HG03196 (cell line): ENCODE measurements at regions not wholly inside any gene's neighbourhood (a gene's known extent, or its start where the extent isn't known, plus 50 kb on each side); places are given as distances from the start of the nearest gene placed in this dataset.
"Not testable (repeated sequence)": the region's sequence is repeated elsewhere in the genome, so short reads cannot be mapped to it uniquely, and the experiment has no call there.

Source experiments
- ATAC-seq: cut with Tn5 transposase; IDR thresholded peaks from one replicate; pipeline ENCODE4 v1.9.1; 2021; ENCODE audit not compliant: unreplicated experiment

- ATAC-seq: no peak
Observed at GRCh38 chr5:103804711-103805110, 242.1 kb upstream of the NUDT12 start.

- ATAC-seq: no peak
Observed at GRCh38 chr5:103801681-103802080, 239.1 kb upstream of the NUDT12 start.

- ATAC-seq: no peak
Observed at GRCh38 chr5:103800741-103801495, 238.3 kb upstream of the NUDT12 start.

- no peak for ATAC-seq
Observed at GRCh38 chr5:103793595-103794182, 231.1 kb upstream of the NUDT12 start.

- no peak for ATAC-seq
Observed at GRCh38 chr5:103785569-103785968, 223.0 kb upstream of the NUDT12 start.

- ATAC-seq: no peak
Observed at GRCh38 chr5:103783669-103784068, 221.1 kb upstream of the NUDT12 start.

- ATAC-seq: no peak
Observed at GRCh38 chr5:103780794-103781193, 218.2 kb upstream of the NUDT12 start.

- no peak for ATAC-seq
Observed at GRCh38 chr5:103774721-103775120, 212.1 kb upstream of the NUDT12 start.

GRCh38 chr5:103772248-103772647, 209.7 kb upstream of the NUDT12 start:
- ATAC-seq: no peak

- no peak for ATAC-seq
Observed at GRCh38 chr5:103764403-103764802, 201.8 kb upstream of the NUDT12 start.

GRCh38 chr5:103758996-103759395, 196.4 kb upstream of the NUDT12 start:
- ATAC-seq: no peak

- ATAC-seq: no peak
Observed at GRCh38 chr5:103755974-103756373, 193.4 kb upstream of the NUDT12 start.

GRCh38 chr5:103745353-103746065, 182.9 kb upstream of the NUDT12 start:
- ATAC-seq: no peak

GRCh38 chr5:103744159-103744558, 181.6 kb upstream of the NUDT12 start:
- ATAC-seq: no peak

GRCh38 chr5:103743421-103743820, 180.8 kb upstream of the NUDT12 start:
- ATAC-seq: no peak

GRCh38 chr5:103741984-103742383, 179.4 kb upstream of the NUDT12 start:
- ATAC-seq: no peak

GRCh38 chr5:103736343-103736742, 173.8 kb upstream of the NUDT12 start:
- not testable (repeated sequence) for ATAC-seq

GRCh38 chr5:103724271-103724670, 161.7 kb upstream of the NUDT12 start:
- ATAC-seq: no peak

GRCh38 chr5:103721183-103721582, 158.6 kb upstream of the NUDT12 start:
- no peak for ATAC-seq

GRCh38 chr5:103718108-103718507, 155.5 kb upstream of the NUDT12 start:
- no peak for ATAC-seq

GRCh38 chr5:103708601-103709000, 146.0 kb upstream of the NUDT12 start:
- no peak for ATAC-seq
